Stimulated activated CD4-positive, alpha-beta T cell treated with anti-CD3 and anti-CD28 coated beads, Interleukin-12 subunit alpha, Interleukin-12 subunit beta, amount 100 ng/mL, for 4 hours (primary cell): ENCODE measurements at regions not wholly inside any gene's neighbourhood (a gene's known extent, or its start where the extent isn't known, plus 50 kb on each side); places are given as distances from the start of the nearest gene placed in this dataset.
"Not testable (repeated sequence)": the region's sequence is repeated elsewhere in the genome, so short reads cannot be mapped to it uniquely, and the experiment has no call there.

Experiments used
- DNase-seq: peaks from one replicate; pipeline ENCODE4 v3.0.0-alpha.2; 2020

- no peak for DNase-seq
Observed at GRCh38 chr11:86144846-86145245, 76.0 kb upstream of the PICALM start.

- not testable (repeated sequence) for DNase-seq
Observed at GRCh38 chr11:86144087-86144486, 75.2 kb upstream of the PICALM start.

- DNase-seq, result no peak
Observed at GRCh38 chr11:86143087-86144030, 74.5 kb upstream of the PICALM start.

GRCh38 chr11:86142170-86142569 lies 73.3 kb upstream of the PICALM start:
- no peak for DNase-seq

- no peak for DNase-seq
Observed at GRCh38 chr11:86141727-86142126, 72.8 kb upstream of the PICALM start.

GRCh38 chr11:86140334-86140990 lies 71.6 kb upstream of the PICALM start:
- DNase-seq, result no peak

- DNase-seq, result no peak
Observed at GRCh38 chr11:86138958-86139357, 70.1 kb upstream of the PICALM start.

GRCh38 chr11:86136538-86136937 lies 67.7 kb upstream of the PICALM start:
- no peak for DNase-seq

GRCh38 chr11:86135319-86135714 lies 66.4 kb upstream of the PICALM start:
- DNase-seq, result no peak

GRCh38 chr11:86134580-86135318 lies 65.9 kb upstream of the PICALM start:
- DNase-seq, result no peak

- DNase-seq, result no peak
Observed at GRCh38 chr11:86132667-86133249, 63.9 kb upstream of the PICALM start.

- no peak for DNase-seq
Observed at GRCh38 chr11:86129740-86130540, 61.1 kb upstream of the PICALM start.

GRCh38 chr11:86128914-86129313 lies 60.0 kb upstream of the PICALM start:
- no peak for DNase-seq

GRCh38 chr11:86126862-86127261 lies 58.0 kb upstream of the PICALM start:
- no peak for DNase-seq

GRCh38 chr11:86124251-86125233 lies 55.7 kb upstream of the PICALM start:
- DNase-seq, result no peak

- DNase-seq, result no peak
Observed at GRCh38 chr11:86122773-86123172, 53.9 kb upstream of the PICALM start.

GRCh38 chr11:86120807-86121206 lies 51.9 kb upstream of the PICALM start:
- no peak for DNase-seq

- no peak for DNase-seq
Observed at GRCh38 chr11:86119906-86120305, 51.0 kb upstream of the PICALM start.

GRCh38 chr11:86119077-86119476 lies 50.2 kb upstream of the PICALM start:
- DNase-seq, result no peak
